Esophagus squamous epithelium (tissue), 5 donors: ENCODE measurements at regions not wholly inside any gene's neighbourhood (a gene's known extent, or its start where the extent isn't known, plus 50 kb on each side); places are given as distances from the start of the nearest gene placed in this dataset.

Experiments used
- DNase-seq: peaks from one replicate; lab custom pipeline; 2025; lab: John Stamatoyannopoulos, UW
- H3K27ac ChIP-seq, 4 donors: fragments of 200-600 bp; sonication (generic); one replicate each; pipeline ENCODE4 v1.5.1; 2016 to 2019; ENCODE audit warnings: mild to moderate bottlenecking in 1 of 4
- H3K27me3 ChIP-seq, 4 donors: fragments of 200-600 bp; sonication (generic); 1 replicate in 3 of 4; 2 replicates in 1 of 4; pipeline versions ENCODE4 v1.5.1 to v1.6.0; 2017 to 2021; ENCODE audit warnings: antibody characterized with exemption in 1 of 4
- H3K36me3 ChIP-seq, 3 donors: fragments of 200-600 bp; sonication (generic); one replicate each; pipeline ENCODE4 v1.5.1; 2016 to 2019
- H3K4me1 ChIP-seq, 3 donors: fragments of 200-600 bp; sonication (generic); one replicate each; pipeline ENCODE4 v1.5.1; 2017 to 2019
- H3K4me3 ChIP-seq, 4 donors: fragments of 200-600 bp; sonication (generic); 1 replicate in 3 of 4; 2 replicates in 1 of 4; pipeline ENCODE4 v1.5.1; 2016 to 2019; ENCODE audit warnings: mild to moderate bottlenecking in 2 of 4, moderate library complexity in 1 of 4
- H3K9me3 ChIP-seq, 3 donors: fragments of 200-600 bp; sonication (generic); one replicate each; pipeline ENCODE4 v1.5.1; 2016 to 2019
- CTCF ChIP-seq, 6 experiments: fragments of 450-650 bp in 4 of 6; fragments of 200-600 bp in 2 of 6; sonication (generic) in 2 of 6; IDR thresholded peaks; one replicate each; pipeline ENCODE4 v1.5.1; 2016 to 2019; ENCODE audit warnings: antibody characterized with exemption in 6 of 6, mild to moderate bottlenecking in 4 of 6, moderate library complexity in 4 of 6
- POLR2A ChIP-seq, 4 donors: fragments of 450-650 bp; IDR thresholded peaks; one replicate each; pipeline ENCODE4 v1.6.1; 2017; ENCODE audit warnings: antibody characterized with exemption in 4 of 4, mild to moderate bottlenecking in 4 of 4, moderate library complexity in 3 of 4
- WGBS, 2 donors: methylation state at CpG; one replicate each; pipeline ENCODE4 v1.1.5; 2018; 5-methylcytosine and 5-hydroxymethylcytosine counted together
- intact Hi-C: fragments of 100-400 bp; cut with DNase I; formaldehyde crosslinking; loops from one replicate; pipeline ENCODE4 v1.15.0; 2022
- donor health status: DM: yes; HTN: yes; CAD: no.

- H3K27me3 ChIP-seq = peaks cover 0 to 38% (median 0%) of the 10 kb centered on the region in 4 donors
- intact Hi-C loops = no loop called here
- WGBS, 2 donors = 73 to 75% methylated on average over 15 to 16 of the region's 17 CpGs
- H3K27ac ChIP-seq = no peak overlapping the region
- DNase-seq = no peak
- H3K4me3 ChIP-seq = no peak overlapping the region
- no peaks in the 10 kb centered on the region for H3K9me3 ChIP-seq
- no peaks in the 10 kb centered on the region for H3K4me1 ChIP-seq
- no peaks in the 10 kb centered on the region for H3K36me3 ChIP-seq
- TF ChIP-seq POLR2A (IDR thresholded peaks at IDR 0.05) = no peak
- TF ChIP-seq CTCF (IDR thresholded peaks at IDR 0.05) = no peak
Measured at GRCh38 chr11:134800130-134800529, 388.1 kb upstream of the B3GAT1 start.

- Histone ChIP-seq H3K27ac (no peak overlapping the region), H3K4me3 (no peak overlapping the region), H3K9me3 (no peaks in the 10 kb centered on the region), H3K36me3 (no peaks in the 10 kb centered on the region), H3K27me3 (peaks cover 0 to 42% (median 0%) of the 10 kb centered on the region in 4 donors), H3K4me1 (no peaks in the 10 kb centered on the region)
- WGBS, 2 donors = 69 to 75% methylated on average over 8 of the region's 8 CpGs
- TF ChIP-seq POLR2A (IDR thresholded peaks at IDR 0.05) (no peak), CTCF (IDR thresholded peaks at IDR 0.05) (no peak)
- no peak for DNase-seq
- intact Hi-C loops = no loop called here
Measured at GRCh38 chr11:134799386-134799785, 387.3 kb upstream of the B3GAT1 start.

GRCh38 chr11:134797411-134798089, 385.5 kb upstream of the B3GAT1 start:
- Histone ChIP-seq H3K27ac (no peak overlapping the region), H3K27me3 (peaks cover 0 to 46% (median 0%) of the 10 kb centered on the region in 4 donors), H3K4me1 (no peaks in the 10 kb centered on the region), H3K4me3 (no peak overlapping the region), H3K36me3 (no peaks in the 10 kb centered on the region), H3K9me3 (no peaks in the 10 kb centered on the region)
- WGBS, 2 donors = 72 to 77% methylated on average over 17 of the region's 17 CpGs
- intact Hi-C loops = no loop called here
- TF ChIP-seq CTCF (IDR thresholded peaks at IDR 0.05) (no peak), POLR2A (IDR thresholded peaks at IDR 0.05) (no peak)
- no peak for DNase-seq

GRCh38 chr11:134795017-134795416, 383.0 kb upstream of the B3GAT1 start:
- 67 to 89% methylated on average over 1 to 3 of the region's 7 CpGs for WGBS, 2 donors
- no peak for TF ChIP-seq POLR2A (IDR thresholded peaks at IDR 0.05)
- no peak for TF ChIP-seq CTCF (IDR thresholded peaks at IDR 0.05)
- Histone ChIP-seq H3K27me3 (peaks cover 0 to 21% (median 0%) of the 10 kb centered on the region in 4 donors), H3K27ac (no peak overlapping the region), H3K9me3 (no peaks in the 10 kb centered on the region), H3K4me1 (no peaks in the 10 kb centered on the region), H3K4me3 (no peak overlapping the region), H3K36me3 (no peaks in the 10 kb centered on the region)
- DNase-seq = no peak
- intact Hi-C loops = no loop called here

GRCh38 chr11:134794192-134794591, 382.1 kb upstream of the B3GAT1 start:
- intact Hi-C loops = no loop called here
- H3K4me1 ChIP-seq = no peaks in the 10 kb centered on the region
- H3K27me3 ChIP-seq = peaks cover 0 to 16% (median 0%) of the 10 kb centered on the region in 4 donors
- no peak overlapping the region for H3K4me3 ChIP-seq
- no peaks in the 10 kb centered on the region for H3K9me3 ChIP-seq
- no peak overlapping the region for H3K27ac ChIP-seq
- H3K36me3 ChIP-seq = no peaks in the 10 kb centered on the region
- WGBS, 2 donors = 69 to 81% methylated on average over 3 to 4 of the region's 9 CpGs
- DNase-seq = no peak
- no peak for TF ChIP-seq CTCF (IDR thresholded peaks at IDR 0.05)
- no peak for TF ChIP-seq POLR2A (IDR thresholded peaks at IDR 0.05)
